GM19468 (cell line): ENCODE measurements at regions not wholly inside any gene's neighbourhood (a gene's known extent, or its start where the extent isn't known, plus 50 kb on each side); places are given as distances from the start of the nearest gene placed in this dataset.

Experiments used
- ATAC-seq: cut with Tn5 transposase; IDR thresholded peaks from one replicate; pipeline ENCODE4 v1.9.1; 2021; ENCODE audit warnings: mild to moderate bottlenecking, moderate library complexity, moderate number of reproducible peaks; ENCODE audit not compliant: unreplicated experiment; ENCODE audit errors: extremely low read depth

DNA sequence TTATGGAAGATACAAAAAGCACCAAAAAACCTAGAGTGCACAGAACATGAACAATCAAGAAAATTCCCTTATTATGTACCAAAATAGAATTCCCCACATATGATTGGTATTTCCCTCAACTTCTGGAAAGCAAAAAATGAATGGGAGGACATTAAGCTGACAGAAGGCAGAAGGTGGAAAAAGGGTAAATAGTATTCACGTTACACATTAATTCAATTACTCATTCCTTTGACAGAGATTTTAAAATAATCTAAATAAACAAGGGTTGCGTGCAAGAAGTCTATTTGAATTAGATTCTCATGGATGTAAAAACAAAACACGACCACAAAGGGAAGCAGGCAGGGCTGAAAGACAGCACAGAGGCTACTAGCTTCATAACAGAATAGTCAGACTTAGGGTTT is 260.5 kb upstream of the ZPLD1 start:
- ATAC-seq = no peak

DNA sequence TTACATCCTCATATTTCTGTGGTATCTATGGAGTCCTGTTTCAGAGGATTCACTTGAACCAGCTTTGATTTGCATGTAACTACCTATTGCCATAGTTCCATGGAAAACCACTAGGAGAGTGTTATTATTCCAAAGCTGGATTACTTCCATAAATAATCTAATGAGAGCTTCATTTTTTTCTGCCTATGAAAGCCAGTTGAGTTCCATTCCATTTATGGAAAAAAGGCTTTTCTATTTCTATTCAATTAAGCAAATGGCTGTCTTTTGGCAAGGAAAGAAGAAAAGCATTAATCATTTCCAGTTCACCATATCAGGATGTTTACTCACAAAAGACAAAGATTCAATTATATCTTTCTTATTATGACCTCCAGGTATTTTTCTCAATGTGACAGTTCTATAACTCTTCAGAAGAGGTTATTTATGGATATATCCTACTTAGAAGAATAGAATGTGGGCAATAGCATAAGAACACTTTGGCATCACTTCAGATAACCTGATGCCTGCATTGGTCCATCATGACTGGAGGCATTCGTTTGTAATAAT is 259.9 kb upstream of the ZPLD1 start:
- ATAC-seq = no peak

DNA sequence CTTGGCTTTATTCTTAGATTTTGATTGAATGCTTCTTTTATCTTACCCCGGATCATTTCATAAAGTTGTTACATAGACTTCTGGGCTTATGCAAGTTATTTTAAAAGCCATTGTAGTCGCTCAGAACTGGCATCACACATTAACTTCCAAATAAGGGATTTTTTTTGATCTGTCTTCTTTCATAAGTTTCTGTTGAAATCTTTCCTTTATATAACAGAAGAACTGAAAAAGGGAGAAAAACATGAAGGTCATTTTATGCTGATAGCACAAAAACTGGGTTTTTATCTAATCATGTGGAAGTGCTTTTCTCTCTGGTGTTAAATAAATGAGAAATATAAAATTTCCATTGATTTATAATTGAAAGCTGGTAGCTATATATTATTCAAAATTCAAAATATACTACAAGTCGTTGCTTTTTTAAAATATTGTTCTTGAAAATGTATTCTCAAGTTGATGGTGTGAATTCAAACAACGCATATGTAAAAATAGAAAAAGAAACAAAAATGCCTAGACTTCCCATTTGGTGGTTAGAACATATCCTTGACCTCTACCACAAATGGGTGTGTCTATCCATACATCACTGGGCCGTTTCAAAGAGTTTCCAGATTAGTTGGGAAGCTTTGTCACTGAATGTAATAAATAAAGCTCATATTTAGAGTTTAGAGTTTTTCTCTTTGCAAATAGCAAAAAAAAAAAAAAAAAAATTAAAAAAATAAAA is 258.3 kb upstream of the ZPLD1 start:
- no peak for ATAC-seq

DNA sequence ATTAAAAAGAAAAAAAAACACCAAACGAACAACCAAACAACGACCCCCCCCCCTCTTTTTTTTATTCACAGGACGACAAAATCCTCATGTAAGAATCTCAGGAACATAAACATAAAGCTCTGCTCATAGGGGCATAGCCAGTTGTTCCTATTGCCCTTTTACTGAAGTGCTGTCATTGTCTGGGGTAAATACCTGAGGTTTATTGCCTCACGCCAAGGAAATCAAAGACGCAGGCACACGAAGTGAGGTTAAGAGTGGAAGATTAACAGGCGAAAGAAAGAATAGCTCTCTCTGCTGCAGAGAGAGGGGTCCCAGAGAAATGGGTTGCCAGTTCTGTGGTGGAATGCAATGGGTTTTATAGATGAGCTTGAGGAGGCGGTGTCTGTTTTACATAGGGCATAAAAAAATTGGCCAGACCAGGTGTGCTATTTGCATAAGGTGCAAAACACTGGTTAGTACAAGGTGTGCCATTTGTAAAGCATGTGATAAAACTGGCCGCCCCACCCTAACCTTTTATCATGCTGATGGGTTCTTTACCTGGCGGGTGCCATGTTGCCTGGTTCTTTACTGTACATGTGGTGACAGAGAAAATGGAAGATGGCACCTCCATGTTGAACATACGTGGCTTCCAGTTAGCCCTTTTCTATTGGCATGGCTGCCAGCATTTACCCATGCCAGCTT is 257.6 kb upstream of the ZPLD1 start:
- no peak for ATAC-seq

DNA sequence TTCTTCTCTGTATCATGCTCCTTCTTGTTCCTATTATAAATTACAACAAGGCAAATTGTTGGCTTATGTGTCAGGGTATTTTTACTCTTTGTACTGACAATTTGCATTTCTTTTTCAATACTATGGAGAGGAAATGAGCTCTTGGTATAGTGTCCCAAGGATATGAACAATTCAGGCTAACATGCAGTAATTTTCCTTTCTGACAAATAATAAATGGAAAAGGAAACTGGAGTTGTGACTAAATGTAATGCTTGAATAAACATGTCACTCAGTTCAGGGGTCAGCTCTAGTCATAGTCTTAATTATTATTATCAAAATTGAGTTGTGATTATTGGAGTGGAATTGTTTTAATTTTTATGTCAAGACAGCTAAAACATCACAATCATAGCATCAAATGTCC is 256.0 kb upstream of the ZPLD1 start:
- ATAC-seq = no peak

DNA sequence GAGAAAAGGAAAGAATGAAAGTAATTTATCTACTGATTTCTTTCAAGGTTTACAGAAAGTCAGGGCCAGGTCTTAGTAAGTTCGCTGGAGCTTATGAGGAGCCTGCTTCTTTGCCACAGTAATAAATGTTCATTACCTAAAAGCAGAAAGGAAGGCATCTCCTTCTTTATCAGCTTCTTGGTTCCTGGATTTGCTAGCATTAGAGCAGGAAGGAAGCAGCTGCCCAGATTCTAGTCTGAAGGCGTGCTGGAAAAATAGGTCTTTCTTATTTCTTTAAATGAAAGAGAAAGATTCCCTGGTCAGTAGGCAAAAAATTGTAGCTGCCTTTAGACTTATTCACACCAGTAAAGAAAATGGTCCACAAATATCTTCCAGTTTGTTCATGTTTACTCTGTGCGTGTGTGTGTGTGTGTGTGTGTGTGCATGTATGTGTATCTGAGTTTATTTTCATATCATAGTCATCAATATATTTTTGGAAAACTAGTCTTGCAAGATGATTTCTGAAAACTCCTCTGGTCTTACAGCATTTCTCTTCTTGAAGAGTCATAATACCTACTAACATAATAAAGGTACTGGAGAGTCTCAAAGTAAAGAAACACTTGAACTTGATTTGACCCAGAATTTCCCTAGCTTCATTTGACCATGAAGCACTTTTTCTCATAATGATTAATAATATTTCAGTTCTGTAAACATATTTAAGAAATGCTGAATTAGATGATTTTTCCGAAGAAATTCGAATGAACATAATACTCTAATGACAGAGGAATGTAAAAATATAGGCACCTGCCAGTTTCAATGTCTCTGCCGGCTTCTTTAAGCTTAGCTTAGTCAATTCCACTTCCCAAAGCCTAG is 255.3 kb upstream of the ZPLD1 start:
- ATAC-seq = peak; percentile 27

DNA sequence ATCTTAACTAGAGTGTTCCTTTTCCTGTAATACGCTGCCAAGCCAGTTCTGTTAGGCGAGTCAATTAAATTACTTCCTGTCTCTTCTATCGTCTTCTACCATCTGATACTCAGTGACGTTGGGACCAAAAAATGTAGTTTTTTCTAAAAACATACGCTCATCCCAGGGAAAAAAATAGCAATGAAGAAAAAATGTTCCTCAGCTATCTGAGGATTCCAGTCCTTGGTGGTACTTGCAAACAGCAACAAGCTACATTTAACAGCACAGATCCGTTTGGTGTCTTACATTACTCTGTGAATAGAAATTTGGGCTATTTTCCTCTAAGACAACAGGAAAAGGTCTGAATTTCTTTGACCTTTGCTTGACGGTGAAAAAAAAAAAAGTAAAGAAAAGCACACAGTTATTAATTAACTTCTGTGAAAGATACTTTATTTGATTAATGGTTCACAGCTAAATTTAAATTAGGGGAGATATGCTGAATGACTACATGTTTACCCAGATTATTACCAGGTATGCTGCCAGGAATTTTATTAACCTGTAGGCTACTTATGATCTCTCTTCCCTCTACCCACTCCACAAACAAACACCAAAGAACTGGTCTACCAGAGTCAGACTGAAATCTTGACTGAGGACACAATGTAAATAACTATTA is 254.4 kb upstream of the ZPLD1 start:
- ATAC-seq = no peak

DNA sequence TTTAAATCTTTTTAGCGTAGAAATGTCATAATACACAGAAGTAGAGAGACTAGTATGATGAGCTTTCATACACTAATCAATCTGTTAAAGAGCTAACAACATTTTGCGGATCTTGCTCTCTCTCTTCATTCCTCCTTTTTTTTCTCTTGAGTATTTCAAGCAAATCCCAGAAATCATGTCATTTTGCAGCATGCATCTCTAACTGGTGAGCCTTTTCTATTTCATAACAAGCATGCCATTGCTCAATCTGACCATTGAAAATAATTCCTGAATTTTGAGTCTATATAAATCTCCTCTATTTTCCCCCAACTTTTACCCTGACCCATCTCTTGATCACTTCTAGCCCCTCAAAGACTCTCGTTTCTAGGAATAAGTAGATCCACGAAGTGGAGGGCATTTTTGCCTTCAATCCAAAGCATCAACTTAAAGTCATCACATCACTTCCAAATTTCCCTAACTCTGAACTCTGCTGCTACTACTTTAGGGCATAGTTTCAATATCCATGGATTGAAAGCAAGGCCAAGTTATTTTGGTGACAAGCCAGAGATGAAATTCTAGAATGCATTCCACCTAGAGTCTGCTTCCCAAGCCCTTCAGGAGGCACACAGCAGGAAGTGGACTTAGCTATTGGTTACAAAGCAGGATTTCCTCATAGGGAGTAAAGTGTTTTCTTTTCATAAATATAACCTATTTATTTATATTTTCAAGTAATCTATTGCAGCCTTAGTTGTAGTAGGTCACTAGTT is 253.5 kb upstream of the ZPLD1 start:
- no peak for ATAC-seq

DNA sequence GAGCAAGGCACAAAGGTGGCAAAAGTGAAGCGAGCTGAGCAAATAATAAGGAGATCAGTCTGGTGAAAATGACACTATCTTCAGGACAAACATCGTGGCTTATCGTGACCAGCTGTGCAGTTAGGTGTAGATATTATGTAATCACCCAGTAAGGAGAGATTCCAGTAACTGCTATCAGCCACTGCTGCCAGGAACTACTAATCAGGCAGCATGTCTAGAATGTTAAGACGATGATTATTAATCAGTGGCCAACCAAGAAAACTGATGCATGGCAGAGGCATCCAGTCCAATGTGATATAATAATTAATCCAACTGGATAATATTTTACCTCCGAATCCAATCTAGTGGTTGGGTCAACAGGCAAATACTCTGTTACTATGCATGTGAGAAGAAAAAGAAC is 252.7 kb upstream of the ZPLD1 start:
- ATAC-seq = no peak

DNA sequence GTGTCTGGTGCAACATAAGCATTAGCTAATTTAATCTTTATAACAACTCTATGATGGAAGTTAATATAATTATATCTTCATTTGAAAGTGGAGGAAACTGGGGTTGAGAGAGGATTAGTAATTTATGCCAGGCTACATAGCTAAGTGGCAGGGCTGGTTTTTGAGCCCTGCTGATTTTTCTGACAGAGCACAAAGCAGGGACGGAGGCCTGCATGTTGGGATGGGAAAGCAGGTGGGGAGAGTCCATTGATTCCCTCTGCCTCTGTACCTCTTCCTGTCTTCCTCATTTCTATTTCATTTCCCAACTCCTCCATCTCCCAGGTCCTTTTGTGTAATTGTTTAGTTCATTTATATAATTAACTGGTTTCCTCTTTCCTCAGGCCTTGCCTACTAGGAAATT is 251.6 kb upstream of the ZPLD1 start:
- no peak for ATAC-seq

DNA sequence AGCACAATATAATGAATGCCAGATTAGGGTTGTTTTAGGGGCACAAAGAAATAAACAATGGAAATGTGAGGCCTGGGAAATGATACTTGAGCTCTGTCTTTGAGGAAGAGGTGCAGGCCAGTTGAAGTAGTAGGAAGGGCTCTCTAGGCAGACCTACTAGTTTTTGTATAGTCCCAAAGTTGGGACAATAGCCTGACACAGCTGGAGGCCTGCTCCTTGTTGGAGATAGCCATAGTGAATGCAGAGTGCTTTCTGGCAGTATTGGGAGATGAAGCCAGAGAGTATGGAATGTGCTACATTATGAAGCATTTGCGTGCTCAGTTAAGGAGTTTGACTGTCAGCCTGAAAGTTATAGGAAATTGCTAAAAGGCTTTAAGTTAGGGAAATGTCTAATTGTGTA is 251.2 kb upstream of the ZPLD1 start:
- ATAC-seq = no peak

DNA sequence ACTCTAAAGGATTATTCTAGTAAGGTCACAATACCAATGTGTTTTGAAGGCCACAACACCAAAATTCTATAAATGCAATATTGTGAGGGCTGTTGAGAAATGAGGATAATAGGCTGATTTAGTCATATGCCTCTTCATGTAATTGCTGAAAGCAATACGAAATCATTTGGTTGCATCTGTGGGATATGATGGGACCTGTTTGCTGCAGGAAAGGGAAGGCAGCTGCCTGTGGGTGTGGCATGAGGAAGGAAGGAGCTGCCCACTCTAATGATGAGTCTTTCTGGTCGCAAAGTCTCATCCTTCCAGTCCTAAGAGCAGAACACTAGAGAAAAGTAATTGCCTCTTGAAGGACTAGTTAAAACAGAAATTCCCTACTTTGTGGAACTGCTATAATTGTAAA is 245.3 kb upstream of the ZPLD1 start:
- no peak for ATAC-seq

DNA sequence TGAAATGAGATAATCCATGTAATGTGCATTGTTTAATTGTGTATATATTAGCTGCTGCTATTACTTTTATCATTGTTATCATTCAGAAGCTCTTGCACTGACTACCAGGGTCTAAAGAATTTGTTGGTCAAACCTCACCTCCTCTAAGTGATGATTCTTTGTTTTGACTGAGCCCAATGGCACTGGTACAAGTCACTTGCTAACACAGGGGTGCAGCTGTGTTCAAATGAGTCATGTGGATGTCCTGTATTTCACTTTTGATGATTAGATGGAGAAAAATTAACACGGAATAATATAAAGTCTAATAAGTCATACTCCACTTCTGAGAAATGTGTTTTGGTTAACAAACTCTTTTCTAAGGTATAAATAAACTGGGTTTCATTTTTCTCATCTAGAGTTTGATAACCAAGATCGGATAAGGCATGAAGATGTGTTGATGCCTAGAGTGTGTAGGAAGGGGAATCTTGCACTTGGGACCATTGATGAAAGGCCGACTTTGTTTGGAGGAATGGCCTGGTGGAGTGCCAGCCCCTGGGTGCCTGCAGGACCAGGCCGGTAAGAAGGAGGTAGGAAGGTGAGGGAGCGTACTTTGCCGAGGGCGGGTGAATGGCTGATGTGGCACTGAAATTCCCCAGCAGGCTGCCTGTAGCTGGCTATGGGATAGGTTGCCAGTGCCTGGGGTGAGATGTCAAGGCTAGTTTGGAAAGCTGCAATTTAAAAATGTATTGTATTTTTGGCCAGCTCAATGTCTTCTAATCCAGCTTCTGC is 244.7 kb upstream of the ZPLD1 start:
- no peak for ATAC-seq

DNA sequence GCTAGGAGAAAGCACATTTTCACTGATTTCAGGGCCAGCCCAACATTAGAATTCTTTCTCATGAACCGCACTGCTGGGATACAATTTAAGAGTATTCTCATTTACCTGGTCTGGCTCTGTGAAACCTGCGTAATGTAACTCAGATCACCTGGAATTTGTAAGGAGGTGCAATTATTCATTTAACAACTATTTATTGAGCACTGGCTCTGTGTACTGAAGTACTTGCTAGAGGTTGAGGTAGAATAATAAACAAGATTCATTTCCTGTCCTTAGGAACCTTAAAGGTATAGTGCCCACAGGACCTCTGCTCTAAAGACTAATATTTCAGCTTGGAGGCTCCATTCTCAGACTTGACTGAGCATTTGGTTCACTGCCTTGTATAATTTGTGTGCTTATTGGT is 242.2 kb upstream of the ZPLD1 start:
- ATAC-seq = no peak

DNA sequence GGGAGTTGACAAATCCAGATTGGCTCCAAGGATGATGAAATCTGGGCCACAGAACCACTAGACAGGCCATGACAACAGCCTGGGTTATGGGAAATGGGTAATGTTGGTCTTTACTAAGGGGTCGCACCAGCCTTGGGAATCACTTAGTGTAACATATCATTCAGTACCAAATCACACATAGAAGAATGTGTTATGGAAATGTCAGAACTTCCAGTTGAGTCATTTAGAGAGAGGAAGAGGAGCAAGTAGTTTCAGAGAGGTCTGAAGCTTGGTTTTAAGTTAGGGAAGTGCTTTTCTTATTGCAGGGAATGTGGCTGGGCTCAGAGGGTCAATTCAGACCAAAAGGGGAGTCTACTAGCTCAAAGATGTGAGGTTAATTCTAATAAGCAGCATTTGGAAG is 241.6 kb upstream of the ZPLD1 start:
- ATAC-seq = no peak

DNA sequence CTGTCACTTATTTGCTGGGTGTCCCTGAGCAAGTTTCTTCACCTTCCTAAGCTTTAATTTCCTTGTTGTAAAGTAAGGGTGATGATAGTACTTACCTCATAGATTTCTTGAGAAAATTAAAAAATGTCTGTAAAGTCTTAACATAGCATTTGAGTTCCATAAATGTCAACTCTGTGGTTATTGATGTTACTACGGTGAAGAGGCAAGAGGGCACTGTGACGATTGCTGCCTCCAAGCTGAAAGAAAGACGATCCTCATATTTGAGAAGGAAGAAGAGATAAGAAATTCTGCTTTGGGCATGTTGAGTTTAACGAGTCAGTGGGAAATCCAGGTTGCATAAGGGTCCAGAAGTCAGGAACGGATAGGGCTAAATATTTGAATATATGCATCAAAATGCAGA is 240.8 kb upstream of the ZPLD1 start:
- no peak for ATAC-seq

DNA sequence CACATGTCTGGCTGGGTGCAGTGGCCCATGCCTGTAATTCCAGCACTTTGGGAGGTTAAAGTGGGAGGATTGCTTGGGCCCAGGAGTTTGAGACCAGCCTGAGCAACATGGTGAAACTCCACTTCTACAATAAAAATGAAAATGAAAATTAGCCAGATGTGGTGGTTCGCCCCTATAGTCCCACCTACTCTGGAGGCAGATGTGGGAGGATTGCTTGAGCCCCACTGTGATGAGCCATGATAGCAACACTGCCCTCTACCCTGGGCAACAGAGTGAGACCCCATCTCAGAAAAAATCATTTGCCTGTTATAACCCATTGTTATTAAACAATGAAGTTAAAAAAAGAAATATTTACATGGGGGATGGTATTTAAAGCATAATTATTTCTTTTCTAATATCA is 240.1 kb upstream of the ZPLD1 start:
- ATAC-seq = no peak

DNA sequence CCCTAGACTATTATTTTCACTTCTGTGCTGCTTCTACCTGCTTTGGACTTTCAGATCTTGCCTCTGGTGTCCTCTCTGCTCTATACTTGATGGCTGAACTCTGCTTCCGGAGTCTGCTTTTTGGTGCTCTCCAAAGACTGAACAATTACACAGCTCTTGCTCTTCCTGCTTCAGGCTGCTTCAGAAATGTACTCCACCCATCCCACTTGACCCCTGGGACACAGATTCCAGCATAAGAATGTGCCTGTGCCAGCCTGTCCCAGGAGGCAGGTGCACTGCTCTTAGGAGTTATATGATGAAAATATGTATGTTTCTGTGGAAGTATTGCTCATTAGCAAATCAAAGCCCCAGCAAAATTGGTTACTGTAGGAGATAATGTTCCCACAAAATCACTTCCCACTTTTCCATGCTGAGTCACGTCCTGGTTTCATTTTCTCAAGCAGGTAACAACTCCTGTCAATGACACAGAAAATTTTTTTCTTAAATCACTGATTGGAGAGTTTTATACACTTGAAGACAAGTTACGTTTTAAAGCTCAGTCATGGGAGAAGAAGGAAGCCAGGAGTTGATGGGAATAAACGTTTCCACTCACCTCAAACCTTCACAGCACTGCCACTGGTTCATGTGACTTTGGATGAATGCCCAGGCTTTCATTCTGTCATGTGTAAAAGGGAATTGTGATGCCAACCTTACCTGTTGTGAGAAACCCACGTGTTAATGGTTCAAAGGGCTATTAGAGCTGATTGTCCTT is 239.4 kb upstream of the ZPLD1 start:
- no peak for ATAC-seq
